Activated CD4-positive, alpha-beta T cell treated with anti-CD3 and anti-CD28 coated beads, Interleukin-2, amount 10 ng/mL, durations not matched to agents 7 days and 5 days (primary cell): ENCODE measurements at regions not wholly inside any gene's neighbourhood (a gene's known extent, or its start where the extent isn't known, plus 50 kb on each side); places are given as distances from the start of the nearest gene placed in this dataset.

ENCODE experiments used
- CTCF ChIA-PET: fragments of 350-600 bp; sonication (Branson Sonifier 250); formaldehyde crosslinking; loops from one replicate; lab custom pipeline; 2021; ENCODE audit warnings: antibody characterized with exemption; lab: Charles Lee
- POLR2A ChIA-PET: fragments of 350-600 bp; sonication (Branson Sonifier 250); formaldehyde crosslinking; loops from one replicate; lab custom pipeline; 2021; ENCODE audit warnings: antibody characterized with exemption; lab: Charles Lee
- DNase-seq: peaks from one replicate; pipeline ENCODE4 v3.0.0-alpha.2; 2020
- H3K27ac Mint-ChIP-seq: one replicate; pipeline ENCODE4 v1.8.0; 2021; ENCODE audit warnings: mild to moderate bottlenecking, moderate library complexity, mixed read lengths
- H3K27me3 Mint-ChIP-seq: one replicate; pipeline ENCODE4 v1.8.0; 2021; ENCODE audit warnings: mixed read lengths
- H3K36me3 Mint-ChIP-seq: one replicate; pipeline ENCODE4 v1.8.0; 2021; ENCODE audit warnings: low read depth, mixed read lengths
- H3K4me1 Mint-ChIP-seq: one replicate; pipeline ENCODE4 v1.8.0; 2021; ENCODE audit warnings: mixed read lengths
- H3K4me3 Mint-ChIP-seq: one replicate; pipeline ENCODE4 v1.8.0; 2021; ENCODE audit warnings: mild to moderate bottlenecking, moderate library complexity, mixed read lengths
- H3K9me3 Mint-ChIP-seq: one replicate; pipeline ENCODE4 v1.8.0; 2021; ENCODE audit warnings: mixed read lengths

- Mint-ChIP-seq H3K9me3 (no peaks in the 10 kb centered on the region), H3K27ac (no peak overlapping the region), H3K4me3 (no peak overlapping the region), H3K4me1 (no peaks in the 10 kb centered on the region), H3K36me3 (no peaks in the 10 kb centered on the region), H3K27me3 (peaks cover 7% of the 10 kb centered on the region)
- DNase-seq = no peak
- ChIA-PET CTCF (no interaction called here), POLR2A (no interaction called here)
Observed at GRCh38 chr12:113697104-113697503, 225.4 kb upstream of the LHX5 start.

DNA sequence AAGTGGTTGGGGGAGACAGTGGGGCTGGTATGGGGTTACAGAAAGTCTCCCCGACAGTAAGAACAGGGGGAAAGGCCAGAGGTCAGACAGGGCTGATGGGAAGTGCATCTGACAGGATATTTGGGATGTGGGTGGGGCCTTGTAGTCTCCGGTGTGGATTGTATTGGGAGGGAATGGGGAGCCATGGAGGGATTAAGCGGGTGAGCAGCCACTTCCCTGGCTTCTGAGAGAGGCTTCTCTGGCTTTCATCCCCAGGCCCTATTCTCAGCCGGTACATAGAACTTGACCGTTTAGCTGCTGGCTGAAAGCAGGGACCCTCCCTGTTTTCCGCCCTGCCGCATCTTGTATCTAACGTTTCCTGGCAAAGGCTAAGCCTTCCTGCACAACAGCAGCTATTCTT, 222.0 kb upstream of the LHX5 start:
- H3K4me1 Mint-ChIP-seq = no peaks in the 10 kb centered on the region
- ChIA-PET POLR2A (no interaction called here), CTCF (interaction anchor here (1.3 kb wide), 1 partner anchor 12 kb away, joined by 3 read pairs; no protein-coding TSS in a partner anchor)

DNA sequence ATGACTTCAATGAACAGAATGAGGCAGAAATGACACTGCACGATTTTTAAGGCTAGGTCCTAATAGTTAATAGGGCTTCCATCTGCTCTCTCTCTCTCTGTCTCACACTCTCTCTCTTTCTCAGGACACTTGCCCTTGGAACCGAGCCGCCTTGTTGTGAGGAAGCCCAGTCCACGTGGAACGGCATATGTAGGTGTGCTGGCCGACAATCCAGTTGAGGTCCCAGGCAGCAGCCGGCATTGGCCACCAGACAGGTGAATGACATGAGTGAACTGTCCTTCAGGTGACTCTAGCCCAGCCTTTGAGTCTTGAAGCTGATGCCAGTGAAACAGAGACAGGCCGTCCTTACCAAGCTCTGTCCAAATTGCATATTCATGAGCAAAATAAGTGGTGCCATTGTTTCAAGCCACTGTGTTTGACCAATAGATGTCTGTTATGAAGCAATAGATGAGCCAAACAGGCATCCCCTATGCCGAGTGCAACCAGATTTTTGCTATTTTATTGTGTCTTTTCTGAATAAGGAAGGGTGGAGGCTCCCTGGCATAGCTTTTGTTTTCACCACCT, 217.5 kb upstream of the LHX5 start:
- POLR2A ChIA-PET = no interaction called here
- Mint-ChIP-seq H3K4me3 (no peak overlapping the region), H3K36me3 (no peaks in the 10 kb centered on the region), H3K9me3 (no peaks in the 10 kb centered on the region), H3K27ac (no peak overlapping the region), H3K27me3 (no peaks in the 10 kb centered on the region), H3K4me1 (no peaks in the 10 kb centered on the region)
- CTCF ChIA-PET = no interaction called here
- DNase-seq = no peak

More for the DNA sequence above, 222.0 kb upstream of the LHX5 start:
- no peaks in the 10 kb centered on the region for H3K9me3 Mint-ChIP-seq
- no peak overlapping the region for H3K27ac Mint-ChIP-seq
- no peak for DNase-seq
- H3K36me3 Mint-ChIP-seq = no peaks in the 10 kb centered on the region
- H3K27me3 Mint-ChIP-seq = peaks cover 7% of the 10 kb centered on the region
- H3K4me3 Mint-ChIP-seq = no peak overlapping the region

- Mint-ChIP-seq H3K27me3 (no peaks in the 10 kb centered on the region), H3K36me3 (no peaks in the 10 kb centered on the region), H3K4me1 (no peaks in the 10 kb centered on the region), H3K27ac (no peak overlapping the region), H3K4me3 (no peak overlapping the region), H3K9me3 (no peaks in the 10 kb centered on the region)
- POLR2A ChIA-PET = no interaction called here
- CTCF ChIA-PET = no interaction called here
- no peak for DNase-seq
Observed at GRCh38 chr12:113688313-113688712, 216.6 kb upstream of the LHX5 start.

GRCh38 chr12:113684908-113685782, 213.5 kb upstream of the LHX5 start:
- Mint-ChIP-seq H3K27ac (no peak overlapping the region), H3K4me3 (no peak overlapping the region), H3K36me3 (no peaks in the 10 kb centered on the region), H3K9me3 (no peaks in the 10 kb centered on the region), H3K4me1 (no peaks in the 10 kb centered on the region), H3K27me3 (no peaks in the 10 kb centered on the region)
- ChIA-PET POLR2A (no interaction called here), CTCF (no interaction called here)
- DNase-seq = no peak

DNA sequence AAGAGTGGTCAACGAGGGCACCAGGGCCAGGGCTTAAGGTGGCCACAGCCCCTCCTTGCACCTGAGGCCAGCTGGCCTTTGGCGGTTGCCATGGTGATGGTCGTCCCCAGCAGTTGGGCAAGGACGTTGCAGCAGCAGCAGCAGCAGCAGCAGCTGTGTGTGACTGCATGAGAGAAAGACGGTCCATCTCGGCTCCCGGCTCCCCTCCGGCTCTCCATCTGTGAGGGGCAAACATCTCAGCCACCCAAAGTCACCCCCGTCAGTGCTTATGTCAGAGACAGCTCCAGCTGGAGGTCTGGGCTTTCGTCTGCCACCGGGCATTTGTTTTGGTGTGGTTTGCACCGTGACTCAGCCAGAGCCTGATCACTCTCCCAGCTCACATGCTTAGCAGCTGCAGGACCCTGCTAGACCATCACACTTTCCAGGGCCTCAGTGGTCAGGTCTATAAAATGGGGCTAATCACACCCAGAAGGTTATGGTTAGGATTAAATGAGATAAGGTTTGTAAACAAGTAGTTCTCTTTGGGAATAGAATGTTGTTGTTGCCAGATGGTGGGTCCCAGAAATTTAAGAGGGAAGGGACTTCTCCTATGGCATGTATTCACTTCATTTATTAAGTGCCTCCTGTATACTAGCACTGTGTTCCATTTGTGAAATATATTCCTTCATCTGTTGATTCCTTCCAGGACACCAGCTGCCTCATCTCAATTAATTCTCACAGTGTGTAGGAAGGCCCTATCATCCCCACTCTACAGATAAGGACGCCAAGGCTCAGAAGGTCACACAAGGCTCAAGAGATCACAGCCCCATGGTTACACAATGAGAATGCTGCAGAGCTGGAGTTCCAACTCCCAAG, 212.6 kb upstream of the LHX5 start:
- Mint-ChIP-seq H3K4me3 (no peak overlapping the region), H3K27ac (no peak overlapping the region), H3K27me3 (no peaks in the 10 kb centered on the region), H3K9me3 (no peaks in the 10 kb centered on the region), H3K4me1 (no peaks in the 10 kb centered on the region), H3K36me3 (no peaks in the 10 kb centered on the region)
- ChIA-PET POLR2A (no interaction called here), CTCF (no interaction called here)
- no peak for DNase-seq

DNA sequence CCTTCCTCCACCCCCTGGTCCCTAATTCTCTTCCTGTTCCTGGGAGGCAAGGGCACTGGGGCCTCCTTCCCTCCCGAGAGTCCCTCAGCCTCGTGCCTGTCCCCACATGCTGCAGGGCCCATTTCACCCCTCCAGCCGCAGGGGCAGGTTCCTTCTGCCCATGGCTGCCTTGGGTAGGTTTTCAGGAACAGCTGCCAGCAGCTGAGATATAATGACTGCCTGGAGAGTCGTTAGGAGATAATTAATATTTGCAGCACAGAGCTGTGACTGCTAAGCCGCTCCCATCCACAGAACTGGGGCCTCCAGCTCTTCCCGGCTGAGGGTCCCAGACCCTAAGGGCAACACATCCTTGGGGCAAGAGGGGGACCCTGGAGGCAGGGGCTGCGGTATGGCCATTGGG, 211.9 kb upstream of the LHX5 start:
- ChIA-PET CTCF (no interaction called here), POLR2A (no interaction called here)
- no peak overlapping the region for H3K27ac Mint-ChIP-seq
- no peak for DNase-seq
- H3K9me3 Mint-ChIP-seq = no peaks in the 10 kb centered on the region
- no peaks in the 10 kb centered on the region for H3K27me3 Mint-ChIP-seq
- no peak overlapping the region for H3K4me3 Mint-ChIP-seq
- no peaks in the 10 kb centered on the region for H3K36me3 Mint-ChIP-seq
- no peaks in the 10 kb centered on the region for H3K4me1 Mint-ChIP-seq

- no peak for DNase-seq
- Mint-ChIP-seq H3K4me3 (no peak overlapping the region), H3K27ac (no peak overlapping the region), H3K36me3 (no peaks in the 10 kb centered on the region), H3K27me3 (no peaks in the 10 kb centered on the region), H3K4me1 (no peaks in the 10 kb centered on the region), H3K9me3 (no peaks in the 10 kb centered on the region)
- ChIA-PET POLR2A (no interaction called here), CTCF (no interaction called here)
Observed at GRCh38 chr12:113680868-113681267, 209.2 kb upstream of the LHX5 start.

DNA sequence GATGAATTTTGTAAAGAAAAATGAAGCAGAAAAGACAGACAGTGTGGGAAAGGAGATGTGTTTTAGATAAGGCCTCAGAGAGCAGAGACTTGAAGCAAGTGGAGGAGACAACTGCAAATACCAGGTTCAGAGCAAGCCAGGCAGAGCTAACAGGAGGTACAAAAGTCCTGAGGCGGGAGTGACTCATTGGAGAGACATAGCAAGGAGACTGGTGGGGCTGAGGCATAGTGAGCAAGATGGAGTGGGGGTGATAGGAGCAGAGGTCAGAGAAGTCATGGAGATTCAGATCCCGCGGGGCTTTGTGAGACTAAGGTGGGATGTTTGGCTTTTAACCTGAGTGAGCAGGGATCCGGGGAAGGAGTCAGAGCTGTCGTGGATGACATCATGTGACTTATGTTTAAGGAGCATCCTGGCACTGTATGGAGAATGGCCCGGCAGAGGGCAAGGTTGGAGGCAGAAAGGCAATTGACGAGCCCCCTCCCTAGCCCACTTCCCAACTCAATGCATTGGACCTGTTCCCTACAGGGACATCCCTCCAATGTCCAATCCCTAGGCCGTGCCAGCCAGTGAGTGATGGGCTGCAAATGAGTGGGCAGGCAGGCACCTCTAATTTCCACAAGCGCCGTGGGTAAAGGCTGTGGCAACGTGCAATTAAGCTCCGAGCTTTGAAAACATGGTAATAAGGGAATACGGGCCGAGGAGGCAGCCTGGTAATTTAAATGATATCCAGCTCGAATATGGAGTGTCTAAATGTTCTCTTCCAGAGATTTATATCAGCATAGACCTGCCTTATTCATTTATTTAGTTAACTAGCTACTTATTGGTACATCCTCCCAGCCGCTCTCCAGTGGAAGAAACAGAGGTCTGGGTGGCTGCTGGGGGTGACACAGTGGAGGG, 206.8 kb upstream of the LHX5 start:
- Mint-ChIP-seq H3K9me3 (no peaks in the 10 kb centered on the region), H3K4me3 (no peak overlapping the region), H3K36me3 (no peaks in the 10 kb centered on the region), H3K27me3 (peaks cover 3% of the 10 kb centered on the region), H3K4me1 (no peaks in the 10 kb centered on the region), H3K27ac (no peak overlapping the region)
- ChIA-PET POLR2A (no interaction called here), CTCF (interaction anchor here (1.0 kb wide), 1 partner anchor 146 kb away, joined by 3 read pairs; no protein-coding TSS in a partner anchor)
- no peak for DNase-seq

GRCh38 chr12:113676547-113676946, 204.9 kb upstream of the LHX5 start:
- no peaks in the 10 kb centered on the region for H3K36me3 Mint-ChIP-seq
- no peak overlapping the region for H3K27ac Mint-ChIP-seq
- H3K9me3 Mint-ChIP-seq = no peaks in the 10 kb centered on the region
- H3K27me3 Mint-ChIP-seq = peaks cover 7% of the 10 kb centered on the region
- H3K4me1 Mint-ChIP-seq = no peaks in the 10 kb centered on the region
- ChIA-PET POLR2A (no interaction called here), CTCF (interaction anchor here (0.6 kb wide), 1 partner anchor 363 kb away, joined by 4 read pairs; no protein-coding TSS in a partner anchor)
- no peak for DNase-seq
- H3K4me3 Mint-ChIP-seq = no peak overlapping the region

GRCh38 chr12:113676117-113676516, 204.4 kb upstream of the LHX5 start:
- Mint-ChIP-seq H3K27ac (no peak overlapping the region), H3K9me3 (no peaks in the 10 kb centered on the region), H3K4me1 (no peaks in the 10 kb centered on the region), H3K4me3 (no peak overlapping the region), H3K36me3 (no peaks in the 10 kb centered on the region), H3K27me3 (peaks cover 9% of the 10 kb centered on the region)
- CTCF ChIA-PET = no interaction called here
- POLR2A ChIA-PET = no interaction called here
- DNase-seq = no peak

- no peaks in the 10 kb centered on the region for H3K36me3 Mint-ChIP-seq
- CTCF ChIA-PET = no interaction called here
Observed at GRCh38 chr12:113674996-113675395, 203.3 kb upstream of the LHX5 start.

More at GRCh38 chr12:113674996-113675395, 203.3 kb upstream of the LHX5 start:
- H3K4me1 Mint-ChIP-seq = no peaks in the 10 kb centered on the region
- peaks cover 15% of the 10 kb centered on the region for H3K27me3 Mint-ChIP-seq
- no peak for DNase-seq
- no peak overlapping the region for H3K27ac Mint-ChIP-seq
- POLR2A ChIA-PET = no interaction called here
- no peak overlapping the region for H3K4me3 Mint-ChIP-seq
- H3K9me3 Mint-ChIP-seq = no peaks in the 10 kb centered on the region
